ENCODE measurements at regions not wholly inside any gene's neighbourhood (a gene's known extent, or its start where the extent isn't known, plus 50 kb on each side); places are given as distances from the start of the nearest gene placed in this dataset.

DNA sequence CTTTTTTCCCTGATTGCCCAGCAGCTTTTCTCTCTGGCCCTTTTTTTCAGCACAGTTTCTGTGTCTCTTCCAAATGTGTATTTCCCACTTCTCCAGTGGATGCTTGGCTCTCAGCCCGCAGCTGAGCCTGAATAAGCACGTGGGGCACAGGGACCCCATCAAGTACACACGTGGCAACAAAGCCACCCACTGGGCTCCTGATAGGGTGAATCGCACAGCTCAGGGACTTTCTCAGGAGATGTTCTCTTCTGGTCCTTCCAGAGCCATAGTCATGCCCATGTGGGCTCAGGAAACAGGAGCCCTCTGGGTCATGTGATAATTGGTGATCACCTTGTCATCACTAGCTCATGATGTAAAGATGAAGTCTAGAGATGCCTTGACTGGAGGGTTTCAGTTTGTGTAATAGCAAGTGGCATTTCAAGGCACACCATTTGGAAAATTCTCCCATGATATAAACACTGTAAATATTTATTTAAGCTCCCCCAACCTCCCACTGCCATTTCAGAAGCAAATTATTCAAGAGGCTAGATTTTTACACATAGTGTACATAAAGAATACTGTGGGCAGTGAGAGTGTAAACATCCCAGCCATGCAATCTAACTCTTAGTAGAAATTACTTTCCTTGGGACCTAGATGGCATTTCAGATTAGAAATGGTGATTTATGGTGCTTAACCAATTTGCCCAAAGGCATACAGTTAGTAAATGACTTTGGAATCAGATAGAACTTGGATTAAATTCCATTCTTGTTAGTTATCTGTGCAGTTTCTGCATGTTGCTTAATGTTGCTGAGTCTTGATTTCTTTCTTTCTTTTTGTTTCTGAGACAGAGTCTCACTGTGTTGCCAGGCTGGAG is 597.5 kb downstream of the SLC4A3 start (continued):
- TF ChIP-seq, protein P1, sequence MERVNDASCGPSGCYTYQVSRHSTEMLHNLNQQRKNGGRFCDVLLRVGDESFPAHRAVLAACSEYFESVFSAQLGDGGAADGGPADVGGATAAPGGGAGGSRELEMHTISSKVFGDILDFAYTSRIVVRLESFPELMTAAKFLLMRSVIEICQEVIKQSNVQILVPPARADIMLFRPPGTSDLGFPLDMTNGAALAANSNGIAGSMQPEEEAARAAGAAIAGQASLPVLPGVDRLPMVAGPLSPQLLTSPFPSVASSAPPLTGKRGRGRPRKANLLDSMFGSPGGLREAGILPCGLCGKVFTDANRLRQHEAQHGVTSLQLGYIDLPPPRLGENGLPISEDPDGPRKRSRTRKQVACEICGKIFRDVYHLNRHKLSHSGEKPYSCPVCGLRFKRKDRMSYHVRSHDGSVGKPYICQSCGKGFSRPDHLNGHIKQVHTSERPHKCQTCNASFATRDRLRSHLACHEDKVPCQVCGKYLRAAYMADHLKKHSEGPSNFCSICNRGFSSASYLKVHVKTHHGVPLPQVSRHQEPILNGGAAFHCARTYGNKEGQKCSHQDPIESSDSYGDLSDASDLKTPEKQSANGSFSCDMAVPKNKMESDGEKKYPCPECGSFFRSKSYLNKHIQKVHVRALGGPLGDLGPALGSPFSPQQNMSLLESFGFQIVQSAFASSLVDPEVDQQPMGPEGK (tag by site-specific recombination; IDR thresholded peaks at IDR 0.05): no peak
- no peak for TF ChIP-seq ZNF707 (tag by site-specific recombination; IDR thresholded peaks at IDR 0.05)
- TF ChIP-seq ZNF664 (tag by site-specific recombination; IDR thresholded peaks at IDR 0.05): no peak
- TF ChIP-seq, protein P2, sequence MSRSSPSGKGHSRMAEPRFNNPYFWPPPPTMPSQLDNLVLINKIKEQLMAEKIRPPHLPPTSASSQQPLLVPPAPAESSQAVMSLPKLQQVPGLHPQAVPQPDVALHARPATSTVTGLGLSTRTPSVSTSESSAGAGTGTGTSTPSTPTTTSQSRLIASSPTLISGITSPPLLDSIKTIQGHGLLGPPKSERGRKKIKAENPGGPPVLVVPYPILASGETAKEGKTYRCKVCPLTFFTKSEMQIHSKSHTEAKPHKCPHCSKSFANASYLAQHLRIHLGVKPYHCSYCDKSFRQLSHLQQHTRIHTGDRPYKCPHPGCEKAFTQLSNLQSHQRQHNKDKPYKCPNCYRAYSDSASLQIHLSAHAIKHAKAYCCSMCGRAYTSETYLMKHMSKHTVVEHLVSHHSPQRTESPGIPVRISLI (tag by site-specific recombination; IDR thresholded peaks at IDR 0.05): no peak
- no peak for TF ChIP-seq GLI4 (tag by site-specific recombination; IDR thresholded peaks at IDR 0.05)
- no peak for TF ChIP-seq ZNF19 (tag by site-specific recombination; IDR thresholded peaks at IDR 0.05; ENCODE audit: low read depth)
- no peak for TF ChIP-seq ZNF214 (tag by site-specific recombination; IDR thresholded peaks at IDR 0.05; ENCODE audit: borderline replicate concordance)
- no peak for TF ChIP-seq IKZF3 (tag by site-specific recombination; IDR thresholded peaks at IDR 0.05)
- no peak for TF ChIP-seq SP3 (tag by site-specific recombination; IDR thresholded peaks at IDR 0.05)
- no peak for TF ChIP-seq KLF1 (tag by site-specific recombination; IDR thresholded peaks at IDR 0.05)
- TF ChIP-seq, protein P3, sequence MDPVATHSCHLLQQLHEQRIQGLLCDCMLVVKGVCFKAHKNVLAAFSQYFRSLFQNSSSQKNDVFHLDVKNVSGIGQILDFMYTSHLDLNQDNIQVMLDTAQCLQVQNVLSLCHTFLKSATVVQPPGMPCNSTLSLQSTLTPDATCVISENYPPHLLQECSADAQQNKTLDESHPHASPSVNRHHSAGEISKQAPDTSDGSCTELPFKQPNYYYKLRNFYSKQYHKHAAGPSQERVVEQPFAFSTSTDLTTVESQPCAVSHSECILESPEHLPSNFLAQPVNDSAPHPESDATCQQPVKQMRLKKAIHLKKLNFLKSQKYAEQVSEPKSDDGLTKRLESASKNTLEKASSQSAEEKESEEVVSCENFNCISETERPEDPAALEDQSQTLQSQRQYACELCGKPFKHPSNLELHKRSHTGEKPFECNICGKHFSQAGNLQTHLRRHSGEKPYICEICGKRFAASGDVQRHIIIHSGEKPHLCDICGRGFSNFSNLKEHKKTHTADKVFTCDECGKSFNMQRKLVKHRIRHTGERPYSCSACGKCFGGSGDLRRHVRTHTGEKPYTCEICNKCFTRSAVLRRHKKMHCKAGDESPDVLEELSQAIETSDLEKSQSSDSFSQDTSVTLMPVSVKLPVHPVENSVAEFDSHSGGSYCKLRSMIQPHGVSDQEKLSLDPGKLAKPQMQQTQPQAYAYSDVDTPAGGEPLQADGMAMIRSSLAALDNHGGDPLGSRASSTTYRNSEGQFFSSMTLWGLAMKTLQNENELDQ (tag by site-specific recombination; IDR thresholded peaks at IDR 0.05; ENCODE audit: low read depth): no peak
- no peak for TF ChIP-seq ZNF514 (tag by site-specific recombination; IDR thresholded peaks at IDR 0.05)
- TF ChIP-seq, protein P4, sequence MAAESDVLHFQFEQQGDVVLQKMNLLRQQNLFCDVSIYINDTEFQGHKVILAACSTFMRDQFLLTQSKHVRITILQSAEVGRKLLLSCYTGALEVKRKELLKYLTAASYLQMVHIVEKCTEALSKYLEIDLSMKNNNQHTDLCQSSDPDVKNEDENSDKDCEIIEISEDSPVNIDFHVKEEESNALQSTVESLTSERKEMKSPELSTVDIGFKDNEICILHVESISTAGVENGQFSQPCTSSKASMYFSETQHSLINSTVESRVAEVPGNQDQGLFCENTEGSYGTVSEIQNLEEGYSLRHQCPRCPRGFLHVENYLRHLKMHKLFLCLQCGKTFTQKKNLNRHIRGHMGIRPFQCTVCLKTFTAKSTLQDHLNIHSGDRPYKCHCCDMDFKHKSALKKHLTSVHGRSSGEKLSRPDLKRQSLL (tag by site-specific recombination; IDR thresholded peaks at IDR 0.05): no peak
- no peak for TF ChIP-seq ZNF223 (tag by site-specific recombination; IDR thresholded peaks at IDR 0.05)
- TF ChIP-seq, protein P5, sequence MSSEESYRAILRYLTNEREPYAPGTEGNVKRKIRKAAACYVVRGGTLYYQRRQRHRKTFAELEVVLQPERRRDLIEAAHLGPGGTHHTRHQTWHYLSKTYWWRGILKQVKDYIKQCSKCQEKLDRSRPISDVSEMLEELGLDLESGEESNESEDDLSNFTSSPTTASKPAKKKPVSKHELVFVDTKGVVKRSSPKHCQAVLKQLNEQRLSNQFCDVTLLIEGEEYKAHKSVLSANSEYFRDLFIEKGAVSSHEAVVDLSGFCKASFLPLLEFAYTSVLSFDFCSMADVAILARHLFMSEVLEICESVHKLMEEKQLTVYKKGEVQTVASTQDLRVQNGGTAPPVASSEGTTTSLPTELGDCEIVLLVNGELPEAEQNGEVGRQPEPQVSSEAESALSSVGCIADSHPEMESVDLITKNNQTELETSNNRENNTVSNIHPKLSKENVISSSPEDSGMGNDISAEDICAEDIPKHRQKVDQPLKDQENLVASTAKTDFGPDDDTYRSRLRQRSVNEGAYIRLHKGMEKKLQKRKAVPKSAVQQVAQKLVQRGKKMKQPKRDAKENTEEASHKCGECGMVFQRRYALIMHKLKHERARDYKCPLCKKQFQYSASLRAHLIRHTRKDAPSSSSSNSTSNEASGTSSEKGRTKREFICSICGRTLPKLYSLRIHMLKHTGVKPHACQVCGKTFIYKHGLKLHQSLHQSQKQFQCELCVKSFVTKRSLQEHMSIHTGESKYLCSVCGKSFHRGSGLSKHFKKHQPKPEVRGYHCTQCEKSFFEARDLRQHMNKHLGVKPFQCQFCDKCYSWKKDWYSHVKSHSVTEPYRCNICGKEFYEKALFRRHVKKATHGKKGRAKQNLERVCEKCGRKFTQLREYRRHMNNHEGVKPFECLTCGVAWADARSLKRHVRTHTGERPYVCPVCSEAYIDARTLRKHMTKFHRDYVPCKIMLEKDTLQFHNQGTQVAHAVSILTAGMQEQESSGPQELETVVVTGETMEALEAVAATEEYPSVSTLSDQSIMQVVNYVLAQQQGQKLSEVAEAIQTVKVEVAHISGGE (tag by site-specific recombination; conservative IDR thresholded peaks at IDR 0.05; ENCODE audit: low read depth): no peak
- TF ChIP-seq, protein P6, sequence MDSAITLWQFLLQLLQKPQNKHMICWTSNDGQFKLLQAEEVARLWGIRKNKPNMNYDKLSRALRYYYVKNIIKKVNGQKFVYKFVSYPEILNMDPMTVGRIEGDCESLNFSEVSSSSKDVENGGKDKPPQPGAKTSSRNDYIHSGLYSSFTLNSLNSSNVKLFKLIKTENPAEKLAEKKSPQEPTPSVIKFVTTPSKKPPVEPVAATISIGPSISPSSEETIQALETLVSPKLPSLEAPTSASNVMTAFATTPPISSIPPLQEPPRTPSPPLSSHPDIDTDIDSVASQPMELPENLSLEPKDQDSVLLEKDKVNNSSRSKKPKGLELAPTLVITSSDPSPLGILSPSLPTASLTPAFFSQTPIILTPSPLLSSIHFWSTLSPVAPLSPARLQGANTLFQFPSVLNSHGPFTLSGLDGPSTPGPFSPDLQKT (IDR thresholded peaks at IDR 0.05; ENCODE audit: borderline replicate concordance, low read depth, low read length): no peak
- TF ChIP-seq ZNF426 (tag by site-specific recombination; IDR thresholded peaks at IDR 0.05): no peak
- TF ChIP-seq ZNF10 (tag by site-specific recombination; IDR thresholded peaks at IDR 0.05): no peak
- no peak for TF ChIP-seq HOXD13 (CRISPR knock-in tag; IDR thresholded peaks at IDR 0.05; ENCODE audit: borderline replicate concordance)
- no peak for TF ChIP-seq GFI1B (tag by site-specific recombination; IDR thresholded peaks at IDR 0.05)
- no peak for TF ChIP-seq ZNF837 (tag by site-specific recombination; IDR thresholded peaks at IDR 0.05)
- no peak for TF ChIP-seq ZNF169 (tag by site-specific recombination; IDR thresholded peaks at IDR 0.05)
- TF ChIP-seq, protein P7, sequence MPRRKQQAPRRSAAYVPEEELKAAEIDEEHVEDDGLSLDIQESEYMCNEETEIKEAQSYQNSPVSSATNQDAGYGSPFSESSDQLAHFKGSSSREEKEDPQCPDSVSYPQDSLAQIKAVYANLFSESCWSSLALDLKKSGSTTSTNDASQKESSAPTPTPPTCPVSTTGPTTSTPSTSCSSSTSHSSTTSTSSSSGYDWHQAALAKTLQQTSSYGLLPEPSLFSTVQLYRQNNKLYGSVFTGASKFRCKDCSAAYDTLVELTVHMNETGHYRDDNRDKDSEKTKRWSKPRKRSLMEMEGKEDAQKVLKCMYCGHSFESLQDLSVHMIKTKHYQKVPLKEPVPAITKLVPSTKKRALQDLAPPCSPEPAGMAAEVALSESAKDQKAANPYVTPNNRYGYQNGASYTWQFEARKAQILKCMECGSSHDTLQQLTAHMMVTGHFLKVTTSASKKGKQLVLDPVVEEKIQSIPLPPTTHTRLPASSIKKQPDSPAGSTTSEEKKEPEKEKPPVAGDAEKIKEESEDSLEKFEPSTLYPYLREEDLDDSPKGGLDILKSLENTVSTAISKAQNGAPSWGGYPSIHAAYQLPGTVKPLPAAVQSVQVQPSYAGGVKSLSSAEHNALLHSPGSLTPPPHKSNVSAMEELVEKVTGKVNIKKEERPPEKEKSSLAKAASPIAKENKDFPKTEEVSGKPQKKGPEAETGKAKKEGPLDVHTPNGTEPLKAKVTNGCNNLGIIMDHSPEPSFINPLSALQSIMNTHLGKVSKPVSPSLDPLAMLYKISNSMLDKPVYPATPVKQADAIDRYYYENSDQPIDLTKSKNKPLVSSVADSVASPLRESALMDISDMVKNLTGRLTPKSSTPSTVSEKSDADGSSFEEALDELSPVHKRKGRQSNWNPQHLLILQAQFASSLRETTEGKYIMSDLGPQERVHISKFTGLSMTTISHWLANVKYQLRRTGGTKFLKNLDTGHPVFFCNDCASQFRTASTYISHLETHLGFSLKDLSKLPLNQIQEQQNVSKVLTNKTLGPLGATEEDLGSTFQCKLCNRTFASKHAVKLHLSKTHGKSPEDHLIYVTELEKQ (tag by site-specific recombination; IDR thresholded peaks at IDR 0.05; ENCODE audit: borderline replicate concordance): no peak
- no peak for TF ChIP-seq ZNF585B (tag by site-specific recombination; IDR thresholded peaks at IDR 0.05)
- TF ChIP-seq ZNF600 (tag by site-specific recombination; IDR thresholded peaks at IDR 0.05): no peak
